Mesothelial cell of epicardium (in vitro differentiated cells): ENCODE measurements at regions not wholly inside any gene's neighbourhood (a gene's known extent, or its start where the extent isn't known, plus 50 kb on each side); places are given as distances from the start of the nearest gene placed in this dataset.

Source experiments
- DNase-seq, 2 experiments: peaks; one replicate each; pipeline ENCODE4 v3.0.0; 2021; ENCODE audit warnings: low spot score in 2 of 2; ENCODE audit not compliant: unreplicated experiment in 2 of 2
- H3K27ac Mint-ChIP-seq: 2 replicates; pipeline ENCODE4 v1.8.0; 2021; ENCODE audit warnings: mixed read lengths
- H3K27me3 Mint-ChIP-seq: 2 replicates; pipeline ENCODE4 v1.8.0; 2021; ENCODE audit warnings: low read depth, mixed read lengths
- H3K36me3 Mint-ChIP-seq: 2 replicates; pipeline ENCODE4 v1.8.0; 2021; ENCODE audit warnings: mixed read lengths
- H3K4me1 Mint-ChIP-seq: 2 replicates; pipeline ENCODE4 v1.8.0; 2021; ENCODE audit warnings: mixed read lengths
- H3K4me3 Mint-ChIP-seq: 2 replicates; pipeline ENCODE4 v1.8.0; 2021; ENCODE audit warnings: mild to moderate bottlenecking, moderate library complexity, mixed read lengths
- H3K9me3 Mint-ChIP-seq: 2 replicates; pipeline ENCODE4 v1.8.0; 2021; ENCODE audit warnings: mixed read lengths
- TF ChIP-seq, protein P1 (sequence below): fragments of 200-600 bp; sonication (generic); IDR thresholded peaks from one replicate; pipeline ENCODE4 v1.5.0; 2021; ENCODE audit warnings: antibody characterized with exemption; ENCODE audit not compliant: unreplicated experiment

DNA sequence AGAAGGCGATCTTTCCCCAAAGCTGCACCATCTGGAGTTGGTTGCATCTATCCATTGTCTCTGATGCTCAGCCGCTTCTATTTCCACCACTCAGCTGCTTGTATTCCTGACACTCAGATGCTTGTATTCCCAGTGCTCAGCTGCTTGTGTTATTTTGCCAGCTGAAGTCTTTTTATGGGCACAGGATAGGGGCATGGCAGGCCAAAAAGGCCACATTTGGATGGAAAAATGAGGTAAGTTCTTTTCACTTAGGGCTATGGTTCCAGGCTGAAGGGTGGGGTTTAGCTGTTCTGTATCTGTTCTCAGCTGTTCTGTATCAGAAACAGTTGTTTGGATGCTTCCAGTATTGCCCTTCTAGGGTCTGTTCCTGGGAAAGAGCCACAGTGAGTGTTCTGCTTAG, 944.9 kb downstream of the QKI start:
- TF ChIP-seq, protein P1, sequence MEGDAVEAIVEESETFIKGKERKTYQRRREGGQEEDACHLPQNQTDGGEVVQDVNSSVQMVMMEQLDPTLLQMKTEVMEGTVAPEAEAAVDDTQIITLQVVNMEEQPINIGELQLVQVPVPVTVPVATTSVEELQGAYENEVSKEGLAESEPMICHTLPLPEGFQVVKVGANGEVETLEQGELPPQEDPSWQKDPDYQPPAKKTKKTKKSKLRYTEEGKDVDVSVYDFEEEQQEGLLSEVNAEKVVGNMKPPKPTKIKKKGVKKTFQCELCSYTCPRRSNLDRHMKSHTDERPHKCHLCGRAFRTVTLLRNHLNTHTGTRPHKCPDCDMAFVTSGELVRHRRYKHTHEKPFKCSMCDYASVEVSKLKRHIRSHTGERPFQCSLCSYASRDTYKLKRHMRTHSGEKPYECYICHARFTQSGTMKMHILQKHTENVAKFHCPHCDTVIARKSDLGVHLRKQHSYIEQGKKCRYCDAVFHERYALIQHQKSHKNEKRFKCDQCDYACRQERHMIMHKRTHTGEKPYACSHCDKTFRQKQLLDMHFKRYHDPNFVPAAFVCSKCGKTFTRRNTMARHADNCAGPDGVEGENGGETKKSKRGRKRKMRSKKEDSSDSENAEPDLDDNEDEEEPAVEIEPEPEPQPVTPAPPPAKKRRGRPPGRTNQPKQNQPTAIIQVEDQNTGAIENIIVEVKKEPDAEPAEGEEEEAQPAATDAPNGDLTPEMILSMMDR = no peak
- H3K4me1 Mint-ChIP-seq = no peaks in the 10 kb centered on the region
- H3K9me3 Mint-ChIP-seq = peaks cover 43% of the 10 kb centered on the region

DNA sequence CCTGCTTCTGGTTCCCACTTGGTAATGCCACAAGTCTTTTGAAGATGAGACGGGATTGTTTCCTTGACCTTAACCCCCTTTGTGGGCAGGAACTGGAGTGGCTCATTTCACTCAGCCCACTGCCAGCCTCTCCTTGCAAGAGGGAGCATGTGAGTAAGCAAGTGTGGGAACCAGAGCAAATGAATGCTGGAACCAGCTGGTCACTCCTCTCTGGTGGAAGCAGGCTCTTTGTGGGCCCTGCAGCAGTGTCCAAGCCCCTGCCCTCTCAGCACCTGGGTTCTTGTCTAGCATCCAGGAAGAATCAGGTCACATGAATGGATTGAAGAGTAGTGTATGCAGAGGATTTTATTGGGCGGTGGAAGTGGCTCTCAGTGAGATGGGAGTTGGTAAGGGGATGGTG, 944.5 kb downstream of the QKI start:
- Mint-ChIP-seq H3K27ac (no peak overlapping the region), H3K4me1 (no peaks in the 10 kb centered on the region), H3K36me3 (no peaks in the 10 kb centered on the region), H3K9me3 (peaks cover 43% of the 10 kb centered on the region), H3K4me3 (no peak overlapping the region), H3K27me3 (no peaks in the 10 kb centered on the region)
- TF ChIP-seq, protein P1 = no peak
- DNase-seq = no peak

More for the DNA sequence above, 944.9 kb downstream of the QKI start:
- no peaks in the 10 kb centered on the region for H3K36me3 Mint-ChIP-seq
- no peak overlapping the region for H3K4me3 Mint-ChIP-seq
- no peaks in the 10 kb centered on the region for H3K27me3 Mint-ChIP-seq
- H3K27ac Mint-ChIP-seq = no peak overlapping the region
- no peak for DNase-seq

DNA sequence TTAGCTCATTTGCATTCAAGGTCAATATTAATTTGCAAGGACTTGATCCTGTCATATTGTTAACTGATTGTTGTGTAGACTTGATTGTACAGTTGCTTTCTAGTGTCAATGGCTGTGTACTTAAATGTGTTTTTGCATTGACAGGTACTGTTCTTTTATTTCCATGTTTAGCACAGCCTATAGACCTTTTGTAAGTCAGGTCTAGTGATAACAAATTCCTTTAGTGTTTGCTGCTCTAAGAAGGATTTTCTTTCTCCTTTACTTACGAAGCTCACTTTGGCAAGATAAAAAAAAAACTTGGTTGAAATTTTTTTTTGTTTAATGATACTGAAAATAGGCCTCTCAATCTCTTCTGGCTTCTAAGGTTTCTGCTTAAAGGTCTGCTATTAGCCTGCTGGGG, 942.3 kb downstream of the QKI start:
- Mint-ChIP-seq H3K4me3 (no peak overlapping the region), H3K27ac (no peak overlapping the region), H3K27me3 (no peaks in the 10 kb centered on the region), H3K9me3 (peaks cover 39% of the 10 kb centered on the region), H3K36me3 (no peaks in the 10 kb centered on the region), H3K4me1 (no peaks in the 10 kb centered on the region)
- no peak for DNase-seq
- TF ChIP-seq, protein P1 = no peak

DNA sequence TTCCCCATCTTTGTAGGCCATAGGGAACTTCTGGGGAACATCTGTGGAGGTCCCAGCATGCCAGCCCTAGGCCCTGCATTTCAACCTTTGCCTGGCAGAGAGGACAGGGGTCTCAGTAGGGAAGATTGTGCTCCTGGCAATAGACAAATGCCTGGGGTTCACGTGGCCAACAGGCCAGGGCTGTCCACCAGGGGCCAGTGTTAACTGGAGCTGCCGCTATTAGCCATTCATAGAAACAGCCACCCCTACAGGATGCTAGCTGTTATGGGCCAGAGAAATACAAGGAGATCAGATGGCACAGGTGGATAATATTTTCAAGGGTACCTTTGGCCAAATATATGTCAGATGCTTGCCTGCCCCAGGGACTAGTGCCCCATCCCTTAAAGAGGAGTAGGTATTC, 932.9 kb downstream of the QKI start:
- TF ChIP-seq, protein P1 = no peak
- H3K36me3 Mint-ChIP-seq = no peaks in the 10 kb centered on the region
- no peak overlapping the region for H3K4me3 Mint-ChIP-seq
- no peaks in the 10 kb centered on the region for H3K27me3 Mint-ChIP-seq
- H3K9me3 Mint-ChIP-seq = no peaks in the 10 kb centered on the region
- DNase-seq = no peak
- no peaks in the 10 kb centered on the region for H3K4me1 Mint-ChIP-seq
- H3K27ac Mint-ChIP-seq = no peak overlapping the region

- no peak overlapping the region for H3K4me3 Mint-ChIP-seq
- H3K27ac Mint-ChIP-seq = no peak overlapping the region
- no peaks in the 10 kb centered on the region for H3K36me3 Mint-ChIP-seq
- TF ChIP-seq, protein P1 = no peak
- no peaks in the 10 kb centered on the region for H3K4me1 Mint-ChIP-seq
- H3K27me3 Mint-ChIP-seq = no peaks in the 10 kb centered on the region
- DNase-seq = no peak
- H3K9me3 Mint-ChIP-seq = no peaks in the 10 kb centered on the region
Observed at GRCh38 chr6:164346631-164347030, 932.1 kb downstream of the QKI start.
